Skeletal muscle tissue (tissue), 3 donors: ENCODE measurements at regions not wholly inside any gene's neighbourhood (a gene's known extent, or its start where the extent isn't known, plus 50 kb on each side); places are given as distances from the start of the nearest gene placed in this dataset.

ENCODE experiments used
- H3K27ac ChIP-seq: one replicate; pipeline ENCODE4 v1.7.0; 2013; ENCODE audit warnings: mild to moderate bottlenecking, low read depth, low read length, inconsistent platforms
- H3K27me3 ChIP-seq, 3 donors: one replicate each; pipeline ENCODE4 v1.7.0; 2013; ENCODE audit warnings: low read length in 3 of 3; ENCODE audit not compliant: control insufficient read depth in 3 of 3, insufficient read depth in 3 of 3
- H3K36me3 ChIP-seq, 3 donors: one replicate each; pipeline ENCODE4 v1.7.0; 2013; ENCODE audit warnings: low read length in 3 of 3; ENCODE audit not compliant: control insufficient read depth in 3 of 3, insufficient read depth in 3 of 3
- H3K4me1 ChIP-seq, 3 donors: one replicate each; pipeline ENCODE4 v1.7.0; 2013; ENCODE audit warnings: low read length in 3 of 3, mild to moderate bottlenecking in 3 of 3; ENCODE audit not compliant: control insufficient read depth in 3 of 3, insufficient read depth in 3 of 3
- H3K4me3 ChIP-seq, 3 donors: one replicate each; pipeline ENCODE4 v1.7.0; 2013; ENCODE audit warnings: low read length in 3 of 3
- H3K9ac ChIP-seq, 3 donors: one replicate each; pipeline ENCODE4 v1.7.0; 2013; ENCODE audit warnings: low read length in 3 of 3, mild to moderate bottlenecking in 3 of 3, moderate library complexity in 2 of 3, low read depth in 1 of 3
- H3K9me3 ChIP-seq, 3 donors: one replicate each; pipeline ENCODE4 v1.7.0; 2013; ENCODE audit warnings: low read length in 3 of 3; ENCODE audit not compliant: control insufficient read depth in 3 of 3
- donor health status: Osteomylitis.

GRCh38 chr21:16913010-16913409, 599.8 kb upstream of the CXADR start:
- Histone ChIP-seq H3K4me3 (no peak overlapping the region), H3K4me1 (peaks cover 0 to 2% (median 0%) of the 10 kb centered on the region in 3 donors), H3K9me3 (no peaks in the 10 kb centered on the region), H3K36me3 (no peaks in the 10 kb centered on the region), H3K9ac (no peak overlapping the region), H3K27me3 (no peaks in the 10 kb centered on the region), H3K27ac (no peak overlapping the region)

DNA sequence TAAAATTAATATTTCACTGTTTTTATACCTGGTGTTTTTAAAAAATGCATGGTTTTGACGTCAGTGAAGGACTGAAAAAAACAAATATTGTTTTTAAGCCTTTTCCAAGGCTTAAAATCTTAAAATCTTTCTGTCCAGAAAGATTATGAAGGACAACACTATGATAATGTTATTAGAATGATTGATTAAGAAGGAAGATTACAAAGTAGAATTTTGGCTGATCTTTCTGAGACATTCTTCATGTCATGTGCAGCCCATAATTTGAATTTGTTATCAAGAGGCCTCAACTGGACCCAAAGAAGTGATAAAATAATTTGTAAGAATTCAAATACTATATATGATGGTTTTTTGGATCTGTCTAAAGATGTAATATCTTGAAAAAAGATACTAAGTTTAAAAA, 584.4 kb upstream of the CXADR start:
- Histone ChIP-seq H3K4me3 (no peak overlapping the region), H3K9me3 (no peaks in the 10 kb centered on the region), H3K27ac (no peak overlapping the region), H3K4me1 (no peaks in the 10 kb centered on the region), H3K9ac (no peak overlapping the region), H3K27me3 (no peaks in the 10 kb centered on the region), H3K36me3 (no peaks in the 10 kb centered on the region)

DNA sequence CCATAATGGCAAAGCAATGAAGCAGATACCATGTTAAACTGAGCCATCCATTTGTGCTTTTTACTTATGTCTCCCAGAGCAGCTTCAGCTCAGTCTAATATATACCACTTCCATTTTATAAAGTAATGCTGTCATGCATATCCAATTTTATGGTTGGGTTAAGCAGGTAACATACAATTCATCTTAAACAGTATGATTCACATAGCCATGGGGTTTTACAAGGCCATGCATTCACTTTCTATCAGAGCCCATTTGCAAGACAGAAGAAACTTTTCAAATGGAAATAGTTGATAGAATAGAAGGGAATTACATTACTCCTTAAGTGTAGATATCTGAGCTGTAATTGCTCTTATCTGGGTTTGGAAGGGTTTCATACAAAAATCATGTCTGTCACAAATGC, 580.5 kb upstream of the CXADR start:
- no peak overlapping the region for H3K27ac ChIP-seq
- H3K9me3 ChIP-seq: no peaks in the 10 kb centered on the region
- no peaks in the 10 kb centered on the region for H3K4me1 ChIP-seq
- no peak overlapping the region for H3K4me3 ChIP-seq
- H3K9ac ChIP-seq: no peak overlapping the region
- H3K27me3 ChIP-seq: no peaks in the 10 kb centered on the region
- H3K36me3 ChIP-seq: no peaks in the 10 kb centered on the region

DNA sequence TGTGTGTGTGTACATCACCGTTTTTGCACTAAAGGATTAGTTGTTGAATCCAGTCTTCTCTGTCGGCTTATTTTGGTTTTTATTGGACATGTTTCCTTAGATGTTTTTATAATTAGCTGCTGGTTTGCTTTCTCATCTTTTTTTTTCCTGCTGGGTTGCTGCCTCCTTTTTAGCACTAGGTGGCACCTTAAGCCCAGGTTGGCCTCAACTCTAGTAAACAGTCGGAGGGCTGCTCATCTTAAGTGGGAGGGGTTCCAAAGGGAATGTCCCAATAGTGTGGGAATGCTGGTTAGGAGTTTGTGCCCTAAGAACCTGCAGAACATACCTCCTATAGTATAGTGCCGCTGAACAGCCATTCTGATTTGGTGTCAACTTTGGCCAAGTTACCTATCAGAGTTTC, 570.1 kb upstream of the CXADR start:
- H3K36me3 ChIP-seq: no peaks in the 10 kb centered on the region
- no peak overlapping the region for H3K9ac ChIP-seq
- no peaks in the 10 kb centered on the region for H3K9me3 ChIP-seq
- no peak overlapping the region for H3K27ac ChIP-seq
- no peaks in the 10 kb centered on the region for H3K4me1 ChIP-seq
- H3K4me3 ChIP-seq: no peak overlapping the region
- H3K27me3 ChIP-seq: no peaks in the 10 kb centered on the region

- Histone ChIP-seq H3K9ac (no peak overlapping the region), H3K9me3 (no peaks in the 10 kb centered on the region), H3K27ac (no peak overlapping the region), H3K4me3 (no peak overlapping the region), H3K27me3 (no peaks in the 10 kb centered on the region), H3K4me1 (no peaks in the 10 kb centered on the region), H3K36me3 (no peaks in the 10 kb centered on the region)
Measured at GRCh38 chr21:16943231-16943630, 569.6 kb upstream of the CXADR start.

DNA sequence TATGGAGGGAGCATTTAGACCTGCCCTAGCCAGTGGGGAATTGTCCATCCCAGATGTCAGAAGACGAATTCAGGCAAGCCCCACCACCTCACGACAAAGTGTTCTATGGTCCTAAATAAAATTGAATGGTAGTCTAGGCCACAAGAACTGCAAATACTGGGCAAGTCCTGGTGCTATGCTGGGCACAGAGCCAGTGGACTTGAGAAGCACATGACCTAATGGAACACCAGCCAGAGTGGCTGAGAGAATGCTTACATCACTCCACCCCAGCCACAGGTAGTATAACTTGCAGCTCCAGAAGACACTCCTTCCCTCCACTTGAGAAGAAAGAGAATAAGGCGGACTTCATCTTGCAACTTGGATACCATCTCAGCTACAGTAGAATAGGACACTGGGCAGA, 567.3 kb upstream of the CXADR start:
- H3K27me3 ChIP-seq: no peaks in the 10 kb centered on the region
- H3K9me3 ChIP-seq: no peaks in the 10 kb centered on the region
- H3K27ac ChIP-seq: no peak overlapping the region
- H3K4me1 ChIP-seq: no peaks in the 10 kb centered on the region
- no peaks in the 10 kb centered on the region for H3K36me3 ChIP-seq
- H3K4me3 ChIP-seq: no peak overlapping the region
- H3K9ac ChIP-seq: no peak overlapping the region

DNA sequence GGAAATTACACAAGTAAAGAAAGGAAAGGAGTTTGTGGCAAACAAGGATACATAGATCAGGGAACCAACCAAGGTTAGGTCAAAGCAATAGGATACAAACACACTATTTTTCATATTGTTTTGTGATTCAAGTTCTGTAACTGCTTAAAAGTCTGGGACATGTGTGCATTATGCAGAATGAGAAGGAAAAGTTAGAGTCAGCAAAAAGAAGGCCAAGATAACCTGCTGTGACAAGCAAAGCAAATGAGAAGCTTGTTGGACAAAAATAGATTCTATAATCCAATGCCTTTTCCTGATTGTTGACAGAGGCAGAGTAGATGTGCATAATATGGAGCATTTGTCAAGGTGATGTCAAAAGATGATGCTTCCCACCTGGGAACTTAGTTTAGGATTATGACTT, 556.0 kb upstream of the CXADR start:
- no peaks in the 10 kb centered on the region for H3K9me3 ChIP-seq
- H3K27me3 ChIP-seq: no peaks in the 10 kb centered on the region
- no peak overlapping the region for H3K9ac ChIP-seq
- H3K4me1 ChIP-seq: no peaks in the 10 kb centered on the region
- no peak overlapping the region for H3K4me3 ChIP-seq
- no peaks in the 10 kb centered on the region for H3K36me3 ChIP-seq
- H3K27ac ChIP-seq: no peak overlapping the region

GRCh38 chr21:16965424-16965823, 547.4 kb upstream of the CXADR start:
- H3K27ac ChIP-seq: no peak overlapping the region
- H3K4me1 ChIP-seq: no peaks in the 10 kb centered on the region
- no peaks in the 10 kb centered on the region for H3K36me3 ChIP-seq
- no peak overlapping the region for H3K9ac ChIP-seq
- no peaks in the 10 kb centered on the region for H3K27me3 ChIP-seq
- H3K4me3 ChIP-seq: no peak overlapping the region
- H3K9me3 ChIP-seq: no peaks in the 10 kb centered on the region

DNA sequence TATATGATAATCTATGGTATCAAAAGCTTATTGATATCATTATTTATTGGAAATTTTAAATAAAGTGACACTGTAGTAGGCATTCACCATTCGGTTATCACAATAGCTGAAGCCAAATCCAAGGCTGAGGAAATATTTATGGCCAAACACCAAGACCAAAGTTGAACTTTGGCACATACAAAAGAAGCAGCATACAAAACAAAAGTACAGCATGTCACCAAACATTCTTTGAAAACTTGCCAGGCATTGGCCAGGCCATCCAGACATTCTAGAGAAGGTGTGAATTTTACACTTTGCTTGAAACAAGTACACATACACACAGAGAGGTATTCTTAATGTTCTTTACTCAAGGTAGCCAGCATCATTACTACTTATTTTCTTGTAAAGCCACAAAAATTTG, 544.4 kb upstream of the CXADR start:
- no peak overlapping the region for H3K27ac ChIP-seq
- H3K9me3 ChIP-seq: no peaks in the 10 kb centered on the region
- H3K4me1 ChIP-seq: no peaks in the 10 kb centered on the region
- no peak overlapping the region for H3K9ac ChIP-seq
- no peak overlapping the region for H3K4me3 ChIP-seq
- H3K27me3 ChIP-seq: no peaks in the 10 kb centered on the region
- no peaks in the 10 kb centered on the region for H3K36me3 ChIP-seq

GRCh38 chr21:16969636-16970035, 543.2 kb upstream of the CXADR start:
- Histone ChIP-seq H3K4me1 (no peaks in the 10 kb centered on the region), H3K9ac (no peak overlapping the region), H3K27ac (no peak overlapping the region)

DNA sequence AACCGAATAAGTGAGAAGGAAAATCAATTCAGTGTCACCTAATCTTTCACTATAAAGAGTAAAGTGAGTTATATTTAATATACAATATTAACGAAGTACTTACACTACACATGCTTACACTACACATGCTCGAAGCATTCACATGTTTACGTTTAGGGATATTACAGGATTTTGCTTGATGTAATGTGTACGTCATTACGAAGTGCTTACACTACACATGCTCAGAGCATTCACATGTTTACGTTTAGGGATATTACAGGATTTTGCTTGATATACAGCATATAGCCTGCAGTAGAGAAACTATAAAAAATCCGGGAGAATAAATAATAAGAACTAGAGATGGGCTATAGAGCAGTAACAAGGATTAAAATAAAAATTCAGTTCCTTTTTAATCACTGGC, 538.8 kb upstream of the CXADR start:
- H3K36me3 ChIP-seq: no peaks in the 10 kb centered on the region
- no peak overlapping the region for H3K4me3 ChIP-seq
- no peaks in the 10 kb centered on the region for H3K27me3 ChIP-seq
- no peaks in the 10 kb centered on the region for H3K9me3 ChIP-seq
- no peak overlapping the region for H3K27ac ChIP-seq
- H3K9ac ChIP-seq: no peak overlapping the region
- H3K4me1 ChIP-seq: no peaks in the 10 kb centered on the region

More at GRCh38 chr21:16969636-16970035, 543.2 kb upstream of the CXADR start:
- Histone ChIP-seq H3K36me3 (no peaks in the 10 kb centered on the region), H3K27me3 (no peaks in the 10 kb centered on the region), H3K9me3 (no peaks in the 10 kb centered on the region), H3K4me3 (no peak overlapping the region)
